ENCODE measurements at regions not wholly inside any gene's neighbourhood (a gene's known extent, or its start where the extent isn't known, plus 50 kb on each side); places are given as distances from the start of the nearest gene placed in this dataset.

DNA sequence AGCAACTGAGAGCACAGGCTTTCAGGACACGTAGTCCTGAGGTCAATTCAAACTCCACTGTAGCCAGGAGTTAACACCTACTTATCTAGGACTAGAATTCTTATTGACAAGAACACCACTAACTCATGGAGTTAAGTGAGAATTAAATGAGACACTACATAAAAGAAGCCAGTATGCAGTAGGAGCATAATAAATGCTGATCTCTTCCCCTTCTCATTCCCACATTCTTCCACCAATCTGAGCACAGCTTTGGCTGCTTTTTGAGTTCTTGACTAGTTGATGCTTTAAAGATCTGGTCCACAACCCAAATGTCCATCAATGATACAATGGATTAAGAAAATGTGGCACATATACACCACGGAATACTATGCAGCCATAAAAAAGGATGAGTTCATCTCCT lies 55.2 kb downstream of the TTC32 start:
- no peak for DNase-seq (ENCODE audit: low spot score)

DNA sequence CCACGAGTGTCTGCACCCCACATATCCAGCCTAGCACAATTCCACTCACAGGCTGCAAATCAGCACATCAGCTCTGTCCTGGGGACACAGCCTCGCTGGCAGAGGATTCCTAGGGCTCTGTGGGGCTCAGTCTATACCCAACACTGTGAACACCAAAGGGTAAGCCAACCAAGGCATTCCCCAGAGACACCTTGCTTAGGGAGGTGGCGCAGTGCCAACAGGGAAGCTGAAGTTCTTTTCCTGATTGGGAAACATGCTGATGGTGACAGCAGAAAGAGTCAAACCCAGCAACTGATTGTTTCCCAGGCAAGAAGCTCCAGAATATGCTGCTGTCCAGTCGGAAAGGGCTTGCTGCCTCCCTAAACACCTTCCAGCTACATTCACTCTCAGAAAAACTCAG lies 55.8 kb downstream of the TTC32 start:
- no peak for DNase-seq (ENCODE audit: low spot score)

DNA sequence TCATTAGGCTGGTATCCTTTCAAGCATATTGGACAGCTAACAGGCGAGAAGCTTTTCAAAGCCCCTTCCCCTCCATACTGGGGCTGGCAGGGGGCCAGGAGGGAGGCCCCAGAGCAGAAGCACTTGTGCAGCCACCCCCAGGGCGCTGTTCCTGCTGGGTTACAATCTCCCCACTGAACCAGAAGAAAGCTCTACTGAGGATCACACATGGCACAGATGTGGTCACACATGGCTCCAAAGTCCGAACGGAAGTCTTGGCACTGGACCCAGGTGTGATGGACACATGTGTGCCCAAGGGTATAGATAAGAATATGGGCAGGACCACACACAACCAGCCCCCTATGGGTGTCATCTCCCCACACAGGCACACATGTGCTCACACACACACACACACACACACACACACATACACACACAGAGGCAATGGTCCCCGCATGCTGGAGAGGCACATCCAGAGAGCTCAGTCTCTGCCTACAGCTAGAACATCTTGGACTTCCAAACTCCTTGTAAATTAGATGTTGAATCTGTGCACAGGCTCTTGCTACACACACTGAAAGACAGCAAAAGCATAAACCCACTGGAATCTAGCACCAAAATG lies 56.4 kb downstream of the TTC32 start:
- no peak for DNase-seq (ENCODE audit: low spot score)

DNA sequence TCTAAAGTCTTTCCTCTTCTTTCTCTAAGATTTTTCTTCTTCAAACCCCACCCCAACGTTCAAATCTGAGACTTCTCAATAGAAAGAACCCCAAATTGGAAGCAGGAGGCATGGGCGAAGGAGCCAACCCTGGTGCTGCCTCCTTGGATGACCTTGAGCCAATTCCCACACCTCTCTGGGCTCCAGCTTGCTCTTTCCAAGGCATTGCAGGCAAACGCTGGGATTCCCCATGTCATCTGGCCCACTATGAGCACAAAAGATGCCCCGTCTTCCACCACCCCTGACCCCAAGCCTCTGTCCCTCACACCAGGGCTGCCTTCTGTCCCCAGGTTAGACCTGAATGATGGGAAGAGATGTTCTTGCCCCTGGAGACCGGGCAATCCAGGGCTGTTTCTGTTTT lies 57.0 kb downstream of the TTC32 start:
- DNase-seq (ENCODE audit: low spot score) = no peak

DNA sequence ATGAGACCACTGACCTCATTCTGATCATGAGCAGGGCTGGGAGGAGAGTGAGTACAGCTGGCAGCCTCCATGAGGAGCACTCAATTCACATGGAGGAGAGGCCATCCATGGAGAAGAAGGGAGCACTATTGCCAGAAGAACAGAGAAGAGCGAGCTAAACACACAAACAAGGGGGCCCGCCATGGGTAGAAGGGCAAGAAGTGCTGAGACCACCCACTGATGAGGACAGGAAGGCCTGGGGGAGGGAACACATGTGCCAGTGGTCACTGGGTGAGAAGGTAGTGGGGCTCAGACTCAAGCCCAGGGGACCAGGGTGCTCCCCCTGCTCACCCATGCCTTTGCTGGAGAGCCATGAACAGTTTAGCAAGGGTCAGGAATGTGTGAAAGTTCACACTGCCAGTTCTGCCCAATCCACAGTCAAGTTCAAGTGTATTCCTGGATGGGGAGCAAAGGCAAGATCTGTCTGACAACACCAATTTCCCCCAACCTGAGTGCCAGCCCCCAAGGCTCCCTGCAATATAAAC lies 57.7 kb downstream of the TTC32 start:
- no peak for DNase-seq (ENCODE audit: low spot score)

DNA sequence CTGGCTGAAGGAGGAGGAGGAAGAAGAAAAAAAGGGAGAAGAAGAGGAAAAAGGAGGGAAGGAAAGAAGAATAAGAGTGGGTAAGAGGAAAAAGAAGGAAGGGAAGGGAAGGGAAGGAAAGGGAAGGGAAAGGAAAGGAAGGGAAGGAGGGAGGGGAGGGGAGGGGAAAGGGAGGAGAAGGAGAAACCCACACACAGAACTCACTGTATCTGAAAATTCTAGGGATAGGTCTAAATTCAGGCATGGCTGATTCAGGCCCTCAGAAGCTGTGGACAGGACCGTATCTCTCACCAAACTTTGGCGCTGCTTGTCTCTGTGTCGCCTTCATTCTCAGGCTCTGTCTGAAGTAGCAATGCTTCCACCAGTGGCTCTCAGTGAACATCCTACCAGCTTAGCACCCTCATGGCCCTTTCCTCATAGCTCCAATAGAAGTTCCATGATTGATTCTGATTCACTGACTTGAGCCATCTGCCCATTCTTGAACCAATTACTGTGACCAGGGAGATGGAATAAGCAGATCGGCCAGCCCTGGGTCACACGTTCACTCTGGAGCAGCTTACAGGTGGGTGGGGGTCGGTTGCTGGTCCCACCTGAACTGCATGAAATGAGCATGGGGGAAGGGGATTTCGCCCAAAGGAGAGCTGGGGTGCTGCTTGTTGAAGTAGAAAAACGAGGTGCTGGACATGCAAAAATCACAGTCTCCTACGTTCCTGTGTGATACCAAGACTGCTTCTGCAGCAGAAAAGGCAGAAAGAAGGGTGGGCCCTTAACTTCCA lies 59.7 kb downstream of the TTC32 start:
- DNase-seq (ENCODE audit: low spot score) = no peak

DNA sequence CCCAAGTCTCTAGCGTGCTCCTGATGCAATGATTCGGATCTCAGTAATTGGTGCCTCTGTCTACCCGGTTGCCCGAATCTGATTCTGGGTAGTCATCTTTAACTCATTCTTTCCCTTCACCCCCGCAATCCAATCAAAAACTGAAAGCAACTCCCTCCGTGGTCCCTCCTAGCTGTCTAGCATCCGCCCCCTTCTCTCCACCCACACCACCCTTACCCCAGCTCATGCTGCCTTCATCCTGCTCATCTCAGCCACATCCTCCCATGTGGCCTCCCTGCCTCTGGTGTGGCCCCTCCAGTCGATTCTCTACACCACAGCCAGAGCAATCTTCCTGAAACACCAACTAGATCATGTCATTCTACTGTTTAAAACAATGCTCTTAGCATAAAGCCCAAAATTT lies 62.3 kb downstream of the TTC32 start:
- DNase-seq (ENCODE audit: low spot score) = no peak

DNA sequence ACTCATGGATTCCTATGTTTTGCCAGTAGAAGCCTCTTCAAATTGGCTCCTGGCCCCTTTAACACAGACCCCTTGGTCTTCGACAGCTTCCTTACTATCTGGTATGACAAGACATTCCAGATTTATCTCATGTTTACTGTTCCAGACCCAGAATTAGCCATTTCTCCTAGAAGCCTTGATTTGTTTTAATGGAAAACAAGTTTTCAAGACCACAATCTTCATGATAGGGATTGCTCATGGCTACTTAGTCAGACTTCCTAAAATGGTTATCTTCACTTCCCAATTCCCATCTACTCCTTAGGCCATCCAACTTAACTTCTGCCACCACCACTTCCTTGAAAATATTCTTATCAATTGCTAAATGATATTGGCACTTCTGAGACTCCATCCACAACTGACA lies 63.2 kb downstream of the TTC32 start:
- no peak for DNase-seq (ENCODE audit: low spot score)

DNA sequence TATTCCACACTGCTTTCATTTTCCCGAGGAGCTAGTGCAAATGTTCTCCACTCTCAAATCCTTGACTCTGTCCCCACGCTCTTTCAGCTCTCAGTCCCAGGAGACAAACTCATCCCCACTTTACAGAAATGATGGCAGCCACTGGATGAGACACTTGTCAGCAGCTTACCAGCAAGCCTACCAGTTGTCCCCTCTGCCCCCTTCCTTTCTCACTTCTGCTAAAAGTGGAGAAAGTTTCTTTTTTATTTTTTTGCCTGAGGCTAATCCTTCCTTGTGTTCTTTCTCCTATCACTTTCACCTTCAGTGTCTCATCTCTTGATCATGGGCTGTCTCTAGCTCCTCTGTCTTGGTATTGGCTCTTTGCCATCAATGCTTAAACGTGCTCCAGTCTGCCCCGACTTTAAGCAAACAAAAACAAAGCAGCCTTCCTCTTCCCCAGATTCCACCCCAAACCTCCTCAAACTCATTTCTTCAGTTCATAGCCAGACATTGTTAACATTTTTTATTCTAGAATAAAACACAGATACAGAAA lies 64.5 kb downstream of the TTC32 start:
- DNase-seq (ENCODE audit: low spot score) = no peak

DNA sequence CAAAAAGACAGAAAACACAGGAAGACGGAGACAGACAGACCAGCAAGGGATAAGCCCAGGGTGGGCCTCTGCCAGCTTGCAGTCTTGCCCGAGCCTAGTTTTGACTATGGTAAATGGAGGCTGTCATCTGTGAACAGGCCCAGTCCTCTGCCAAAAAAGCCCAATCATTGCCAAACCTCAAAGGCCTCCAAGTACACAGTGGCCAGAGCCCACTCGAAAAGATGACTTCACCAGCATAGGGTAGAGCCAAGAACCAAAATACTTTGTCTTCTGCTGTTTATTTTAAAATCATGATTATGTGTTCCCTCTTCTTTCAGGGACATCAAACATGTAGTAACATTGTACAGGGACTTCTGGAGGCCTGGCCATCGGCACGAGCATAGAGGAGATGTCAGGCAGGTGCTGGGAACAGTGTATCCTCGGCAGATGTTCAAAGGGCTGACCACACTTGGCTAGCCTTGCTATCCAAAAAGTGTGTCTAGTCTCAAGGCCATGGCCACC lies 66.0 kb downstream of the TTC32 start:
- DNase-seq (ENCODE audit: low spot score) = no peak

DNA sequence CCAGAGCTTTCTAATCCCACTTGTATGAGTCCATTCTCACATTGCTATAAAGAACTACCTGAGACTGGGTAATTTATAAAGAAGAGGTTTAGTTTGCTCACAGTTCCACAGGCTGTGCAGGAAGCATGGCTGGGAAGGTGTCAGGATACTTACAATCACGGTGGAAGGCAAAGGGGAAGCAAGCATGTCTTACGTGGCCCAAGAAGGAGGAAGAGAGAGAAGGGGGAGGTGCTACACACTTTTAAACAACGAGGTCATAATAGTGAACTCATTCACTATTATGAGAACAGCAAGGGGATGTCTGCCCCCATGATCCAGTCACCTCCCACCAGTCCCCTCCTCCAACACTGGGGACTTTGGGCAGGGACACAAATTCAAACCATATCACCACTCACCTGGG lies 67.8 kb downstream of the TTC32 start:
- DNase-seq (ENCODE audit: low spot score) = no peak

DNA sequence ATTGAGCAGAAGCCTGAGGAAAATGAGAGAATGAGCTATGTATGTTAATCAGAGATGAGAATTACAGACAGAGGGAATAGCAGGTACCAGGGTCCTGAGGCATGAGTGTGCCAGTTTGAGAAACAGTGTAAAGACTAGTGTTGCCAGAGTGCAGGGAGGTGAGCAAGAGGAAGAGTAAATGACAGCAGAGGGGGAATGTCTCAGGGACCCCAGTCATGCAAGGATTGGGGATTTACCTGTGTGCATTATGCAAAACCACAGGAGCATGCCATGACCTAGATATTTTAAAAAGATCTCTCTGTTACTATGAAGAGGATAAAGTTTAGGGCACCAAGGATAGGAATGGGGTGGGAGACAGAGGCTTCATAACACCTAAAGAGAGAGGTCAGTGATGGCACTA lies 72.1 kb downstream of the TTC32 start:
- DNase-seq (ENCODE audit: low spot score) = no peak

DNA sequence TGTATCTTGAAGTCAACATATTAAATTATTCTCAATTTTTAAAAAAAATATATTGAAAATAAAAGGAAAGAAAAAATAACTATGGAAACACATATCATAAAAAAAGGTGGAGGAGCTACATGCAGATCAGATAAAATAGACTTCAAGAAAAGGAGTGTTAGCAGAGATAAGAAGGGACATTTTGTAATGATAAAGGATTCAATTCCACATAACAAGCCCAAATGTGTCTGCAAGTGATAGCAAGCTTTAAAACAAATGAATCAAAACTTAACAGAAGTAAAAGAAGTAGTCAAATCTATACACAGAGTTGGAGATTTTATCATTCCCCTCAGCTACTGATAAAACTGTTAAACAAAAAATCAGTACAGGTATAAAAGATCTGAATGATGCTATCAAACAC lies 74.9 kb downstream of the TTC32 start:
- DNase-seq (ENCODE audit: low spot score) = no peak

DNA sequence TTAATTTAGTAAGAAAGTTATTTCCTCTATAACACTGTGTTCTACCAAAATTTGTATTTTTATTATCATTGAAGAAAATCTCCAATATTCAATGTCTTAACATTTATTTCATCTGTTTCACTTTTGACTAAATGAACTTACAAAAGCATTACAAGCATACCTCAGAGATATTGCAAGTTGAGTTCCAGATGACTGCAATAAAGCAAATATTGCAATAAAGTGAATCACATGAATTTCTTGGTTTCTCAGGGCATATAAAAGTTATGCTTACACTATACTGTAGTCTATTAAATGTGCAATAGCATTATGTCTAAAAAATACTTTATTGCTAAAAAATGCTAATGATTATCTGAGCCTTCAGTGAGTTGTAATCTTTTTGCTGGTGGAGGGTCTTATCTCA lies 78.3 kb downstream of the TTC32 start:
- DNase-seq (ENCODE audit: low spot score) = no peak

DNA sequence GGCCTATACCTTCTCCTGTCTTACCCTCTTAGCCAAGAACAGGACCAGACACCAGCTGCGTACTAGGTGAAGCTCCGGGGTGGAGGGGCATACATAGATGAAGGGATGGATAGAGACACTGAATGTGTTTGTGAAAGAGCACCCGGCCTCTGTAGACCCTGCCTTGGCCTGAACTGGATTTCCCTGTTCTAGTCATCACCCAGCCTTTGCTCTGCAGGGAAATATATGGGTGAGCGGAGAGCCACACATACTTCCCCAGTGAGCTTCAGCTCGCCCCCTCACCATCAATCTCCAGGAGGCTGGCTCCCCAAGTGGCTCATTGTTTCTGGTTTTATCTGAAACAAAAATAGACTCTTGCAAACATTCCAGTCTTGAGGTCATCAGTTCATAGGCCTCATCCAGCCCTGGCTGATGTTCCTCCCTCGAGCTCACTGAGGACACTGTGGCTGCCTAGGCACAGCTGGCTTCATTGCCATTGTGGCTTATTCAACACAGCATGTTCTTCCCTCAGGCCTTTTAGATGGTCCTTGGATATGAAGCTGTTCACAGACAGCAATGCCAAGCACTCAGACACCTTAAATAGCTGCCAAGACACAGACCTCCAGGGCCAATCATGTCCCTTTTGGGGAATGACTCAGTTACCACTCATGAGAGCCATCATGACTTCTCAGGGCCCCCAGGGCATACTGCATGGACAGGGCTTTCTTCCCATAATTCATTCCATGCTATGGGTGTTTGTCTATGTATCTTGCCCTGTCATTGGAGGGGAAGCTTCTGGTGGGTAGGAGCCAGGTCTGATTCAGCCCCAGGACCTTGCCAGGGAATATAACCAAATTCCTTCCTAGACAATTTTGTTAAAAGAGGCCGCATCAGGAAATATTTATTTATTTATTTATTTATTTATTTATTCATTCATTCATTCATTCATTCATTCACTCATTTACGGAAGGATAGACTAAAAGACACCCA lies 82.4 kb downstream of the TTC32 start:
- DNase-seq (ENCODE audit: low spot score) = no peak

DNA sequence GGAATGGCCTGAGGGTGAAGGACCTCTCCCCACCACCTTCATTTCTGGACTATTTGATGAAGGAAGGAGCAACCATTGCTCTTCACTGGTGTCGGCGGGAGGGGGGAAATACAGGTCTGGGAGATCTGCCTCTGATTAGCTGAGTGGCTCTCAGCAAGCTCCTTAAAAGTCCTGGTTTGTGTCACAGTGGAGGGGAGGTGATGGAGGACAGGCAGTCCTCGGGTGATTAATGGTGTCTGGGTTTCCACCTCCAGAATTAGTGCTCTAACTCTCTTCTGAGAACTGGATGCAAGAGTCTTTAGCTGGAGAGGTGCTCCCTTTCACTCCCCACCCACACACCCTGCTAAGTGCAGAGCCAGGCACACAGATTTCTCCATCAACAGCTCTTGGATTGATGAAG lies 83.2 kb downstream of the TTC32 start:
- DNase-seq (ENCODE audit: low spot score) = no peak

DNA sequence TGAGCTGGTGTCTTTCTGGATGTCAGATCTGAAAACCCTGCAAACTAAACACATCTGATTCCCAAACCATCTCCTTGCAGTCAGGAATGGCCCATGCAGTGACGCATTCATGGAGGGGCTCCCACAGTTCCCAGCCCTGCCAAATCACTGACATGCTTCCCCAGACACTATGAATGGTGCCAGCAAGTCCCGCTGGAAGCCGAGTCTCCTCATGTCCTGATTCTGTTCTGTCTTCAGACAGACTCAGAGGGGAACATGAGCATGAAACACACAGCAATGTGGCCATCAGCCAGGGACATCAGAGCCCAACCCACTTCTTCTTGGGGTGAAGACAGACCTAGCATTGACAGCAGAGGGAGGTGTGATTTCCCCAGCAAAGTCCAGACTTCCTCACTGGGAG lies 83.7 kb downstream of the TTC32 start:
- no peak for DNase-seq (ENCODE audit: low spot score)

DNA sequence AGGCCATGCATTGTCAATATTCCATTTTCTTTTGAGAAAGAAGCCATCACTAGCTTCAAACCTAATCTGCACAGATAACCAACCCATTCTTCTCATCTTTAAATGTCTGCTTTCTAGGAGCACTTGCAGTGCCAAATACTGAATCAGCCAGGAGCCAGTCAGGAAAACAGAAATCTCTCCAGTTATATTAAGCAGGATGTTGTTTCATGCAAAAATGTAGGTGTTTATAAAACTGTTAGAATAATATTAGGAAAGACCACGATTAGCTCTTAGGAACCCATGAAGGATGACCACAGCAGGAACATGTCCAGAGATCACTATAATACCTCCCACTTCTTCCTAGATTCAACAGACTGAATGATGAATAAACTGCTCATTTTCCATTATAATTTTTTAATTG lies 86.0 kb downstream of the TTC32 start:
- no peak for DNase-seq (ENCODE audit: low spot score)

DNA sequence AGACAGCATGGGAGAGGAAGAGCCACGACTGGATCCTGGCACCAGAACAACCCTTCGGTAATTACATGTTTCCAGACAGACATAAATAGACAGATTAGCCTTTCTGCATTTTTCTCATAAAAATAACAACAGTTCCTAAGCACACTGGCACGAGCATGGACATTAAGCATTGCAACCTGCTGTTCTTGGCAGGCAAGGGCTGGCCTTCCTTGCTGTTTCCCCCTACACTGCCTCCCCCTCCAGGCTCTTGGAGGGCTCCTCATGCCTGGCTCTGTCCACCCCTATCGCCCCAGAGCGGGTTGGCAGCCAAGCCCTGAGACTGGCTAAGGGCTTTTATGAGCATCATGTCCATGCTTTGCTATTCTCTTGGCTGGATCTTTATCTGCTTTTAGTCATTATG lies 89.6 kb downstream of the TTC32 start:
- no peak for DNase-seq (ENCODE audit: low spot score)

DNA sequence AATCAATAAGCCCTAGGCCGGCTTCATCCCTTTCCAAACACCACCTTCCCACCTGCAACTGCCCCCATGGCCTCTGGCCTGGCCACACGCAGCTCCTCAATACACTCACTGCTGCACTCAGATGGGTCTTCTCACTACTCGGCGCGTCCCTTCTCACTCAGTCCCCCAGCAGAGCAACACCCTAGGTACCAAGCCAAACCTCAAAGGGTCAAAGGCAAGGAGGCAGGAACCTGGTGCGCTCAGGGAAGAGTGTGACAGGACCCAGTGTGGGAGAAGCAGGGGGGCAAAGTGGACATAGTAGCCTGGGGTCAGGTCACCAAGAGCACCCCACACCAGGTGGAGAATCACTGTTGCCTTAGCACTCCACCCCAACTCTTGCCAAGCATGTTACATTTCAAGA lies 90.6 kb downstream of the TTC32 start:
- DNase-seq (ENCODE audit: low spot score) = no peak

DNA sequence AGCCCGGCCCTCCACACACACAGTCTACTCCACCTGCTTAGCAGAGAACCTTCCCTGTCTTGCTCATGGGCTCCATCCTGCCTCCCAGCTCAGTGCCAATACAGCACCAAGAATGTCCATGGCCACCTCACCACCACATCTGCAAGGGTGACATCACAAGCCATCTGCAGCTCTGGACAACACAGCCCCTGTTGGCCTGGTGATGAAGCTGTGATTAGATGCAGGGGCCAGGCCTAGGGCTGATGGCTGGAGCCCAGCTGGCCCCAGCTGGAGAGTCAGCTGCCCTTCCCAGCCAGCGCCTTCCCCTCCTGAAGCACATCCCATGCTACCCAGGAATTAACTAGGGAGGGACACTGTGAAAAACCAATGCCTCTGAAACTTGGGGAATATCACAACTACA lies 91.1 kb downstream of the TTC32 start:
- DNase-seq (ENCODE audit: low spot score) = no peak

DNA sequence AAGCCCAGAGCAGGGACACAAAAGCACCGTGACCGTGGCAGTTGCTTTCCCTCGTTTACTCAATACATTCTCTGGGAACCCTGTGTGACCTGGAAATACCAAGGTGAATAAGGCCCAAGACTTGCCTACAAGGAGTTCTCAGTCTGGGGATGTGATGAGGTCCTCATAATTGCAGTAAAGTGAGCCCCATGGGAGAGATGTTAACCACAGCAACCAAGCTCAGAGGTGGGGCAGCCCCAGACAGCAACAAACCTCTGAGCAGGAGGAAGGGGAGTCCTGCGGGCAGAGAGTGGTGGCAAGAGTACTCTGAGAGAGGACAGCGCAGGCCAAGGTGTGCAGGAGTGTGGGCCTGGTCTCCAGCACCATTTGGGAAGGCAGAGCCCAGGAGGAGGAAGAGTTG lies 91.6 kb downstream of the TTC32 start:
- no peak for DNase-seq (ENCODE audit: low spot score)

All from activated CD4-positive, alpha-beta T cell treated with anti-CD3 and anti-CD28 coated beads, Interleukin-2, Interleukin-4, amounts not matched to agents 100 ng/mL and 50 ng/mL, durations not matched to agents 16 hours and 8 hours (primary cell).